Neuron (in vitro differentiated cells): ENCODE measurements at regions not wholly inside any gene's neighbourhood (a gene's known extent, or its start where the extent isn't known, plus 50 kb on each side); places are given as distances from the start of the nearest gene placed in this dataset.

Source experiments
- H2AFZ ChIP-seq: one replicate; pipeline ENCODE4 v1.6.1; 2013; ENCODE audit warnings: low read depth, mild to moderate bottlenecking, inconsistent platforms, low read length, moderate library complexity
- H3K27me3 ChIP-seq: one replicate; pipeline ENCODE4 v1.6.1; 2013; ENCODE audit warnings: low read length; ENCODE audit not compliant: insufficient read depth
- H3K36me3 ChIP-seq: one replicate; pipeline ENCODE4 v1.6.1; 2013; ENCODE audit warnings: low read length; ENCODE audit not compliant: insufficient read depth
- H3K4me1 ChIP-seq: one replicate; pipeline ENCODE4 v1.6.1; 2013; ENCODE audit warnings: low read length; ENCODE audit not compliant: insufficient read depth
- H3K4me3 ChIP-seq: 2 replicates; pipeline ENCODE4 v1.5.1; 2013; ENCODE audit warnings: mild to moderate bottlenecking, low read length, moderate library complexity
- H3K9me3 ChIP-seq: one replicate; pipeline ENCODE4 v1.6.1; 2013; ENCODE audit warnings: low read length

GRCh38 chr3:68447885-68448284 lies 484.5 kb downstream of the TAFA4 start:
- Histone ChIP-seq H3K4me3 (no peak overlapping the region), H3K9me3 (no peaks in the 10 kb centered on the region), H3K4me1 (no peaks in the 10 kb centered on the region), H3K36me3 (no peaks in the 10 kb centered on the region), H3K27me3 (no peaks in the 10 kb centered on the region), H2AFZ (no peak overlapping the region)

- H3K36me3 ChIP-seq: no peaks in the 10 kb centered on the region
- no peaks in the 10 kb centered on the region for H3K27me3 ChIP-seq
- no peaks in the 10 kb centered on the region for H3K9me3 ChIP-seq
- no peak overlapping the region for H3K4me3 ChIP-seq
- H2AFZ ChIP-seq: no peak overlapping the region
- H3K4me1 ChIP-seq: no peaks in the 10 kb centered on the region
Measured at GRCh38 chr3:68441054-68441453, 491.3 kb downstream of the TAFA4 start.

GRCh38 chr3:68436619-68437401 lies 495.5 kb downstream of the TAFA4 start:
- no peak overlapping the region for H2AFZ ChIP-seq
- no peaks in the 10 kb centered on the region for H3K9me3 ChIP-seq
- no peaks in the 10 kb centered on the region for H3K36me3 ChIP-seq
- no peak overlapping the region for H3K4me3 ChIP-seq
- no peaks in the 10 kb centered on the region for H3K4me1 ChIP-seq
- H3K27me3 ChIP-seq: no peaks in the 10 kb centered on the region

- Histone ChIP-seq H3K27me3 (peaks cover 3% of the 10 kb centered on the region), H3K9me3 (no peaks in the 10 kb centered on the region), H3K36me3 (no peaks in the 10 kb centered on the region), H3K4me1 (no peaks in the 10 kb centered on the region), H2AFZ (no peak overlapping the region), H3K4me3 (no peak overlapping the region)
Measured at GRCh38 chr3:68428495-68428894, 503.9 kb downstream of the TAFA4 start.

- H3K4me3 ChIP-seq: no peak overlapping the region
Measured at GRCh38 chr3:68424796-68425460, 507.4 kb downstream of the TAFA4 start.

GRCh38 chr3:68408626-68409025 lies 523.7 kb downstream of the TAFA4 start:
- Histone ChIP-seq H3K4me1 (no peaks in the 10 kb centered on the region), H3K9me3 (no peaks in the 10 kb centered on the region), H3K4me3 (no peak overlapping the region), H2AFZ (no peak overlapping the region), H3K27me3 (no peaks in the 10 kb centered on the region), H3K36me3 (no peaks in the 10 kb centered on the region)

More at GRCh38 chr3:68424796-68425460, 507.4 kb downstream of the TAFA4 start:
- Histone ChIP-seq H3K4me1 (no peaks in the 10 kb centered on the region), H3K9me3 (no peaks in the 10 kb centered on the region), H3K36me3 (no peaks in the 10 kb centered on the region), H2AFZ (no peak overlapping the region), H3K27me3 (peaks cover 3% of the 10 kb centered on the region)

GRCh38 chr3:68403741-68404140 lies 528.6 kb downstream of the TAFA4 start:
- Histone ChIP-seq H2AFZ (no peak overlapping the region), H3K4me1 (no peaks in the 10 kb centered on the region), H3K4me3 (no peak overlapping the region), H3K27me3 (no peaks in the 10 kb centered on the region), H3K36me3 (no peaks in the 10 kb centered on the region), H3K9me3 (no peaks in the 10 kb centered on the region)

- H3K9me3 ChIP-seq: no peaks in the 10 kb centered on the region
- H2AFZ ChIP-seq: no peak overlapping the region
- H3K36me3 ChIP-seq: no peaks in the 10 kb centered on the region
- no peaks in the 10 kb centered on the region for H3K27me3 ChIP-seq
- no peaks in the 10 kb centered on the region for H3K4me1 ChIP-seq
- no peak overlapping the region for H3K4me3 ChIP-seq
Measured at GRCh38 chr3:68402235-68402918, 530.0 kb downstream of the TAFA4 start.

GRCh38 chr3:68378631-68379030 lies 553.7 kb downstream of the TAFA4 start:
- Histone ChIP-seq H3K27me3 (no peaks in the 10 kb centered on the region), H2AFZ (no peak overlapping the region), H3K4me1 (no peaks in the 10 kb centered on the region), H3K4me3 (no peak overlapping the region), H3K36me3 (no peaks in the 10 kb centered on the region), H3K9me3 (no peaks in the 10 kb centered on the region)

- Histone ChIP-seq H3K36me3 (no peaks in the 10 kb centered on the region), H3K4me1 (no peaks in the 10 kb centered on the region), H3K9me3 (no peaks in the 10 kb centered on the region), H2AFZ (no peak overlapping the region), H3K27me3 (no peaks in the 10 kb centered on the region), H3K4me3 (no peak overlapping the region)
Measured at GRCh38 chr3:68373727-68374126, 558.6 kb downstream of the TAFA4 start.

- H3K36me3 ChIP-seq: no peaks in the 10 kb centered on the region
- H3K4me3 ChIP-seq: no peak overlapping the region
- H2AFZ ChIP-seq: no peak overlapping the region
- no peaks in the 10 kb centered on the region for H3K27me3 ChIP-seq
- H3K4me1 ChIP-seq: no peaks in the 10 kb centered on the region
- H3K9me3 ChIP-seq: no peaks in the 10 kb centered on the region
Measured at GRCh38 chr3:68363796-68364195, 568.6 kb downstream of the TAFA4 start.

- Histone ChIP-seq H3K36me3 (no peaks in the 10 kb centered on the region), H3K27me3 (no peaks in the 10 kb centered on the region), H3K4me1 (no peaks in the 10 kb centered on the region), H2AFZ (no peak overlapping the region), H3K9me3 (no peaks in the 10 kb centered on the region), H3K4me3 (no peak overlapping the region)
Measured at GRCh38 chr3:68360492-68360891, 571.9 kb downstream of the TAFA4 start.

- H3K4me1 ChIP-seq: no peaks in the 10 kb centered on the region
- no peaks in the 10 kb centered on the region for H3K27me3 ChIP-seq
- H3K36me3 ChIP-seq: no peaks in the 10 kb centered on the region
- H3K4me3 ChIP-seq: no peak overlapping the region
- H2AFZ ChIP-seq: no peak overlapping the region
- H3K9me3 ChIP-seq: no peaks in the 10 kb centered on the region
Measured at GRCh38 chr3:68345781-68346180, 586.6 kb downstream of the TAFA4 start.
